GM19099 (cell line): ENCODE measurements at regions not wholly inside any gene's neighbourhood (a gene's known extent, or its start where the extent isn't known, plus 50 kb on each side); places are given as distances from the start of the nearest gene placed in this dataset.

Experiments used
- POLR2A ChIP-seq: IDR thresholded peaks from 3 replicates; pipeline ENCODE4 v1.6.1; 2011; ENCODE audit warnings: low read depth; ENCODE audit not compliant: insufficient read length; ENCODE audit errors: extremely low read depth

GRCh38 chr2:7601990-7602389, 684.8 kb downstream of the RNF144A start:
- TF ChIP-seq POLR2A = no peak

DNA sequence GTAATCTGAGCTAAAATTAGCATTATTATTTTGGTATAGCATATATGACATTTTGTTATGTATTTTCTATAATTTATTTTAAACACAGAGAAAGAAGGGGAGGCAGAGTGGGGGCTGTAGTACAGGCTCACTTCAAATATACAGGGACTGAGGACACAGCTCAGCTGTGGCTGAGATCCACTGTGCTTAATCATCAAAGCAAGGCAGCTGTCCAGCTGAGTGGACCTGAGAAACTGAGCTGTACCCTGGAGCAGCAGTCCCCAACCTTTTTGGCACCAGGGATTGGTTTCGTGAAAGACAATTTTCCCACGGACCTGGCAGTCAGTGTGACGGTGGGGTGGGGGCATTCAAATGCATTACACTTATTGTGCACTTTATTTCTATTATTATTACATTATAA, 687.2 kb downstream of the RNF144A start:
- TF ChIP-seq POLR2A = no peak

DNA sequence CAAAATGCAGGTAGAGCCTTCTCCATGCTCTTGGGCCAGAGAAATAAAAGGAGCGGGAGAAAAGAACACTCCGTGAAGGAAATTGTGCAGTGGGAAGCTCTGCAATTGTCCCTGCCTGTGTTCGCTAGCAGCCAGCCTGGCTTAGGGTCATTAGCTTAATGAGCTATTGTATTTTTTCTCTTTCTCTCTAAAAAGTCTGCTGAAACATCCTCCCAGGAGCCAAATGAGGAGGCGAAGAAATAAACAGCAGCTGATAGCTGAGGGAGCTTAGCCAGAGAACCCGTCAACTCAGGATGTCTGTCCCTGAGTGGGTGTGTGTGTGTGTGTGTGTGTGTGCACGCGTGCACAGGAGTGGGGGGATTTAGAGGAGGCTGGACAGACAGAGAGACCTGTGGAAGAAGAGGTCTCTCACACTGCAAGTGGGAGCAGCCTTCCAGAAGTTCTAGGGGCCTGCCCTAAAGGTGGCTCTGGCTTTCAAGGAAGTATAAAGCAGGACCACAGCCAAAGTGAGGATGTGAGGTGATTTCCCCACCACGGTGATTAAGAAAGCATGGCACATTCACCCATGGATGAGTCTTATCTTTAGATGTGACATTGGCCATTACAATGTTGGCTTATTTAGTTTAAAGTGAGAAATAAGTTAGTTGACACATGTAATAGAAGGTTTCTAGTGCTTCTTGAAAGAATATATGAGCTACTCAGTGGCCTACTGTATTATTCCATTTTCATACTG, 690.4 kb downstream of the RNF144A start:
- TF ChIP-seq POLR2A = no peak

- no peak for TF ChIP-seq POLR2A
These were observed 692.3 kb downstream of the RNF144A start for GRCh38 chr2:7609556-7609955.

- TF ChIP-seq POLR2A = no peak
These were observed 692.8 kb downstream of the RNF144A start for GRCh38 chr2:7609974-7610373.

- TF ChIP-seq POLR2A = no peak
These were observed 694.5 kb downstream of the RNF144A start for GRCh38 chr2:7611750-7612149.

DNA sequence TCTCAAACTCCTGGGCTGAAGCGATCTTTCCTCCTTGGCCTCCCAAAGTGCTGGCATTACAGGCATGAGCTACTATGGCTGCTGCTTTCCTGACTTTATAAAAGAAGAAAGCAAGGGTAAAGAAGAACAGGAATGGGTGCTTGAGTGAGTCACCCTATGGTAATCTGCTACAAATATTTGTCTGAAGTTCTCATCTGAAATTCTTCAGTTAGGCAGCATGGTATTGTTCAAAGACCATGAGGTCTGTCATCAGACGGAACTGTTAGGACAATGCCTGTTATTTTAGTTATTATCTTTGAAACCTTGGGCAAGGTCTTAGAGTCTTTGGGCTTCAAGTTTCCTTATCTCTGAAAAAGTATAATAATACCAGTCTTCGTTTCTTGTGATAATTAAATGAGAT, 695.8 kb downstream of the RNF144A start:
- no peak for TF ChIP-seq POLR2A

- no peak for TF ChIP-seq POLR2A
These were observed 696.6 kb downstream of the RNF144A start for GRCh38 chr2:7613831-7614230.

- no peak for TF ChIP-seq POLR2A
These were observed 700.8 kb downstream of the RNF144A start for GRCh38 chr2:7618031-7618430.

DNA sequence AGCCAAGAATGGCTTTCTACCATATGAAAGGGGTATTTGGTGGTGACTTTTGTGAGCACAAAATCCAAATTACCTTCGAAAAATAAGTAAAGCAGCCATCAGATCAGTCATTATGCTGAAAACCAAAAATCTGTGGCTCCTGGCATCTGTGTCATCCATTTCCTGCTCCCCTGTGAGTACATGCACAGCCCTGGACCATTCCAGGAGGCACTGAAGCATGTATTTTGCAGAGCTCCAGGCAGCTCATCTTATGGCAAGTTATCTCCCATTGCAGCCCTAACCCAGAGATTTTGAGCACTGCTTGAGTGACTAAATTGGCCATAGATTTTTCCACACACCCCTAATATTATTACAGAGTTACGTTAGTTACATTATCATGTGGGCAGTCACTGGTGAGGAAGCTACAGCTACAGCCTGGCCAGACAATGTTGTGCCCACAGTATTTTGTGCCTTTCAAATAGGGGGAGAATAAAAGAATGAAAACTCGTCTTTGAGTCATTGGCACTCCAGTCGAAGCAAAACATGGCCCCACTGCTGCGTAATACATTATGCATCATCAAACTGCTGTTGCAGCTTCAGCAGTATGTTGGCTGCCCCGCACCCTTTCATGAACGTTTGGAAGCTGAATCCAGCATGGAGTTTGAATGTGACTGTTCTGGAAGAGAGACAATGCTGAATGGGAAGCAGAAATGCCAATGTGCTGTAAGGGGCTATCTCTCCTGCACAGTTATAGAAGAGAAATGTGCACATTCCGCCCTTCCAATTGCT, 702.2 kb downstream of the RNF144A start:
- TF ChIP-seq POLR2A = no peak

GRCh38 chr2:7620255-7620654, 703.0 kb downstream of the RNF144A start:
- TF ChIP-seq POLR2A = no peak

GRCh38 chr2:7621018-7621814, 704.0 kb downstream of the RNF144A start:
- no peak for TF ChIP-seq POLR2A

DNA sequence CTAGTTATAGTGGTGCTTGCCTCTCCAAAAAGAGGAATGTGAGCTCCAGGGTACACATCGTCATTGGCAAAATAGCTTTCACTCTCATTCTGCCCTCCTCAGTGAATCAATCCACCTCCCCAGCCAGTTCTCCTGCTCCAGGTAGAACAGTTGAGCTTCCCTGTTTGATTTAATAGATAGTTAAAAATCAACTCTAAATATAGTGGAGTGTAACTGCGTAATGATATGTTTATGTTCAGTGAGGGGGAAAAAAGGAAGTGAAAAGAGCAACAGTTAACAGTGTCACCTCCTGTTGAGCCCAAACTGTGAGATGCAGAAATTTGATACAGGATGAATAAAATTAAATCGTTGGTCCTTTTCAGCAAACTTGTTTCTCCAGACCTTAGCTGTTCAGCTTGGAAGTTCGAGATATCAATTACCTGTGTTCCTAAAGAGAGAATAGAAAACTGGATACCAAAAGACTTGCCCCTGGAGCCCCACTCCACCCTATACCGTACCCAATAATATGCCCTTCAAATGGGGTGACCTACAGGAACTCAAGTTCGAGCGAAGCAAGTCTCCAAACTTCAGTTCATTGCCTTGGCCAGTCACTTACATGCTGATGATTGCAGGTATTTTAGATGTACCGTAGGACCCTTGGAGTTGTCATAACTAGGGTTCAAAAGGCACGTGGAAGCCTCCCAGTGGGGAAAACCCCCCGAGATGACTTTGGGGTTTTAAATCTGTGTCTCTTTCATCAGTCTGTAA, 708.4 kb downstream of the RNF144A start:
- TF ChIP-seq POLR2A = no peak

GRCh38 chr2:7626139-7626537, 708.9 kb downstream of the RNF144A start:
- no peak for TF ChIP-seq POLR2A

DNA sequence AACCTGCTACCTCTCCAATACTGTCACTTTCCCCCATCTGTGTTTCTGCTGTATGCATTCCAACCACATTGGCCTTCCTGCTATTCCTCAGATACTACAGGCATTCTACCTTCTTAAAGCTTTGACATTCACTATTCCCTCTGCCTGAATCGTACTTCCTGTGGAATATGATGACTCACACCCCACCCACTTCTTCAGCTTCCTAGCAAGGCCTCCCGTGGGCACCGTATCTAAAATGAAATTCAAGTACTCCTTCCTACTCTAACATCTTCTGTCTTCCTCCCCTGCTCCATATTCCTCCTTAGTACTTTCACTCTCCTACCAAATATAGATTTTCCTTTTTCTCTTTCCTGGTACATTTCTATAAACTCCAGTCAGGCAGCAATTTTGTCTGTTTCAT, 710.4 kb downstream of the RNF144A start:
- no peak for TF ChIP-seq POLR2A

GRCh38 chr2:7632420-7632819, 715.2 kb downstream of the RNF144A start:
- no peak for TF ChIP-seq POLR2A
